ENCODE measurements at regions not wholly inside any gene's neighbourhood (a gene's known extent, or its start where the extent isn't known, plus 50 kb on each side); places are given as distances from the start of the nearest gene placed in this dataset.
"Not testable (repeated sequence)": the region's sequence is repeated elsewhere in the genome, so short reads cannot be mapped to it uniquely, and the experiment has no call there.

- DNase-seq (ENCODE audit: low read depth) = no peak
These were observed 80.7 kb upstream of the CCDC167 start for GRCh38 chr6:37580176-37580955.

GRCh38 chr6:37579444-37580067, 79.9 kb upstream of the CCDC167 start:
- DNase-seq (ENCODE audit: low read depth) = no peak

- no peak for DNase-seq (ENCODE audit: low read depth)
These were observed 78.4 kb upstream of the CCDC167 start for GRCh38 chr6:37578104-37578503.

- no peak for DNase-seq (ENCODE audit: low read depth)
These were observed 76.6 kb upstream of the CCDC167 start for GRCh38 chr6:37576336-37576737.

- DNase-seq (ENCODE audit: low read depth) = no peak
These were observed 75.5 kb upstream of the CCDC167 start for GRCh38 chr6:37575221-37575620.

GRCh38 chr6:37572334-37572733, 72.6 kb upstream of the CCDC167 start:
- DNase-seq (ENCODE audit: low read depth) = no peak

GRCh38 chr6:37570482-37571133, 70.9 kb upstream of the CCDC167 start:
- DNase-seq (ENCODE audit: low read depth) = no peak

- DNase-seq (ENCODE audit: low read depth) = no peak
These were observed 70.2 kb upstream of the CCDC167 start for GRCh38 chr6:37569743-37570481.

GRCh38 chr6:37569317-37569716, 69.6 kb upstream of the CCDC167 start:
- no peak for DNase-seq (ENCODE audit: low read depth)

- DNase-seq (ENCODE audit: low read depth) = no peak
These were observed 67.3 kb upstream of the CCDC167 start for GRCh38 chr6:37566950-37567349.

- DNase-seq (ENCODE audit: low read depth) = peak; percentile 49
These were observed 66.6 kb upstream of the CCDC167 start for GRCh38 chr6:37566111-37566949.

- DNase-seq (ENCODE audit: low read depth) = no peak
These were observed 65.8 kb upstream of the CCDC167 start for GRCh38 chr6:37565267-37566110.

- not testable (repeated sequence) for DNase-seq (ENCODE audit: low read depth)
These were observed 63.2 kb upstream of the CCDC167 start for GRCh38 chr6:37562926-37563288.

GRCh38 chr6:37561361-37561760, 61.7 kb upstream of the CCDC167 start:
- DNase-seq (ENCODE audit: low read depth) = no peak

GRCh38 chr6:37560737-37561103, 61.0 kb upstream of the CCDC167 start:
- DNase-seq (ENCODE audit: low read depth) = no peak

GRCh38 chr6:37559501-37559900, 59.8 kb upstream of the CCDC167 start:
- no peak for DNase-seq (ENCODE audit: low read depth)

GRCh38 chr6:37559050-37559449, 59.4 kb upstream of the CCDC167 start:
- no peak for DNase-seq (ENCODE audit: low read depth)

- no peak for DNase-seq (ENCODE audit: low read depth)
These were observed 59.0 kb upstream of the CCDC167 start for GRCh38 chr6:37558646-37559045.

GRCh38 chr6:37558168-37558567, 58.5 kb upstream of the CCDC167 start:
- no peak for DNase-seq (ENCODE audit: low read depth)

- DNase-seq (ENCODE audit: low read depth) = no peak
These were observed 58.0 kb upstream of the CCDC167 start for GRCh38 chr6:37557645-37558114.

All from stimulated activated CD4-positive, alpha-beta T cell treated with anti-CD3 and anti-CD28 coated beads, Interleukin-2, amount 100 ng/mL, for 4 hours (primary cell).